GM12872 (cell line): ENCODE measurements at regions not wholly inside any gene's neighbourhood (a gene's known extent, or its start where the extent isn't known, plus 50 kb on each side); places are given as distances from the start of the nearest gene placed in this dataset.

Experiments
- TF ChIP-seq, protein P1 (sequence below): IDR thresholded peaks from 3 replicates; pipeline ENCODE4 v1.5.1; 2011; ENCODE audit warnings: low read depth, mild to moderate bottlenecking, low read length, moderate library complexity; ENCODE audit not compliant: insufficient read depth

DNA sequence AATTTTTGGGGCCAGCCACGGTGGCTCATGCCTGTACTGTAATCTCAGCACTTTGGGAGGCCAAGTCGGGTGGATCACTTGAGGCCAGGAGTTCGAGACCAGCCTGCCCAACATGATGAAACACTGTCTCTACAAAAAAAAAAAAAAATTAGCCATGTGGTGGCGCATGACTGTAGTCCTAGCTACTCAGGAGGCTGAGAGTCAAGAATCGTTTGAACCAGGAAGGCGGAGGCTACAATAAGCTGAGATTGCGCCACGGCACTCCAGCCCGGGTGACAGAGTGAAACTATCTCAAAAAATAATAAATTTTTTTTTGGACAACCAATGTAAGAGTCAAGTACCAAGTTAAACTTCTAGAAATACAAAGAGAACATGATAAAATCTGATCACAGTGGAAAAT is 164.6 kb downstream of the AVL9 start:
- TF ChIP-seq, protein P1, sequence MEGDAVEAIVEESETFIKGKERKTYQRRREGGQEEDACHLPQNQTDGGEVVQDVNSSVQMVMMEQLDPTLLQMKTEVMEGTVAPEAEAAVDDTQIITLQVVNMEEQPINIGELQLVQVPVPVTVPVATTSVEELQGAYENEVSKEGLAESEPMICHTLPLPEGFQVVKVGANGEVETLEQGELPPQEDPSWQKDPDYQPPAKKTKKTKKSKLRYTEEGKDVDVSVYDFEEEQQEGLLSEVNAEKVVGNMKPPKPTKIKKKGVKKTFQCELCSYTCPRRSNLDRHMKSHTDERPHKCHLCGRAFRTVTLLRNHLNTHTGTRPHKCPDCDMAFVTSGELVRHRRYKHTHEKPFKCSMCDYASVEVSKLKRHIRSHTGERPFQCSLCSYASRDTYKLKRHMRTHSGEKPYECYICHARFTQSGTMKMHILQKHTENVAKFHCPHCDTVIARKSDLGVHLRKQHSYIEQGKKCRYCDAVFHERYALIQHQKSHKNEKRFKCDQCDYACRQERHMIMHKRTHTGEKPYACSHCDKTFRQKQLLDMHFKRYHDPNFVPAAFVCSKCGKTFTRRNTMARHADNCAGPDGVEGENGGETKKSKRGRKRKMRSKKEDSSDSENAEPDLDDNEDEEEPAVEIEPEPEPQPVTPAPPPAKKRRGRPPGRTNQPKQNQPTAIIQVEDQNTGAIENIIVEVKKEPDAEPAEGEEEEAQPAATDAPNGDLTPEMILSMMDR, result no peak

DNA sequence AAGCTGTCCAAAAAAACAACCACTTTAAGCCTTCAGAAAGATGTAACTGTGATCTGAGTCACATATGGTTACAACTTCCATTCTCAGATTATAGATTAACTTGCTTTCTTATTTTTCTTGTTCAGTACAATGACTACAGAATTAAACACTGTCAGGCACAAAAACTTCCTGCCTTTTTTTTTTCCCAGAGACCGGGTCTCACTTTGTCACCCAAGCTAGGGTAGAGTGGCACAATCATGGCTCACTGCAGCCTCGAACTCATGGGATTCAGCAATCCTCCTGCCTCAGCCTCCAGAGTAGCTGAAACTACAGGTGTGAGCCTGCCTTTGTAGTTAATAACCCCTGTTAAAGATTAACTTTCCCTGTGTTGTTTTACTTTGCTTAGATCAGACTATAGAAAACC is 163.2 kb downstream of the AVL9 start:
- TF ChIP-seq, protein P1, result no peak

DNA sequence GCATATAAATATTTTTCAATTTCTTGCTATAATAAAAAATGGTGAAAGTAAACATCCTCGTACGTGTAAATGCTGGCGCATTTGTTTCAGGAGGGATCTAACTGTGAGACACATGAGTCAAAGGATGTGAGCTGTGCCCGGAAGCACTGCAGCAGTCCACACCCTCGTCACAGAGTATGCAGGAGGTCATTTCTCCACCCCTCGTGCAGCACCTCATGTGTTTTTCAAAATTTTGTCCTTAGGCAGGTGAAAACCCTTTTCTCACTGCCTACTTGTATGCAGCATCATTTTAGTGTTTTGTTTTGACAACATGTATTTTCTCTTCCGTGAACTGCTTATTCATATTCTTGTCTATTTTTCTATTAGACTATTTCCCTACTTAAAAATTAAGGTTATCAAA is 162.7 kb downstream of the AVL9 start:
- TF ChIP-seq, protein P1, result no peak

DNA sequence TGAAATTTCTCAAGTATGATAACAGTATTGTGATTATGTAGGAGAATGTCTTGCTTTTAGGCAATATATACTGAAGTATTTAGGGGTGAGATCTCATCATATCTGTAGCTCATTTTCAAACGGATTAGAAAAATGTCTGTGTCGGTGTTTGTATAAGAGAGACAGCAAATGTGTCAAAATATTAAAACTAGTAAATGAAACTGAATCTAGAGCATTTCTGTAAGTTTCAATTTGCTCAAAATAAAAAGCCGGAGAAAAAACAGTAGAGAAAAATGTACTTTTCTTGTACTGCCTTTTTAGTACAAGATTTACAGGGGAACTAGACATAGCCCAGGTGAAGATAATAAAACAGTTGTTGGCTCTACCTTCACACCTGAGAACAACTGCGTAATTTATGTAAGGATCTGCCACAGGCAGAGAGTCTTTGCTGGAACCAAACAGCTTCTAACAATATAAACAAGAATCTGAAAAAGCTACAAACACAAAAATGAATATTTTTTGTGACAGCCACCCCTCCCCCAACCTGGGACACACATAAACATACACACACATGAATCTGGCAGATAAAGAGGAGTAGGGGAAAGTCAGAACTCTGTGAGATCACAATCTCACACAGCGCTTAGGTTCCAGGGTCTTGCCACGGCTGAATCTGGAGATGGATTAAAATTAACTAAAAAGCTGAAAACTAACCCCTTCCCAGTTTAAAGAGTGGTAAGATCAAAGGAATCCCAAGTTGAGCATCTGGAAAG is 153.3 kb downstream of the AVL9 start:
- TF ChIP-seq, protein P1, result no peak

DNA sequence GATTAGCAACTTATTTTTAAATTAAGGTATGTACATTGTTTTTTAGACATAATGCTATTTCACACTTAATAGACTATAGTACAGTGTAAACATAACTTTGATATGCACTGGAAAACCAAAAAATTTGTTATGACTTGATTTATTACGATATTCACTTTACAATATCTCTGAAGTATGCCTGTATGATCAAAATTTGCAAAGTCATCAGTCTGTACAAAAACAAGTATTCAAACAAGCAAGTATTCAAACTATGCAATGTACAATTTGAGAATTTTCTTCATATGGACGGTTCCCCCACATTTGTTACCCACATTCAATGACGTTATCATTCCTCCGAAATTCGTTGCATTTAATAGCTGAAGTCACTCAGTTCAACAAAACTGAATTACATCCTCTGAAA is 147.9 kb downstream of the AVL9 start:
- TF ChIP-seq, protein P1, result no peak

DNA sequence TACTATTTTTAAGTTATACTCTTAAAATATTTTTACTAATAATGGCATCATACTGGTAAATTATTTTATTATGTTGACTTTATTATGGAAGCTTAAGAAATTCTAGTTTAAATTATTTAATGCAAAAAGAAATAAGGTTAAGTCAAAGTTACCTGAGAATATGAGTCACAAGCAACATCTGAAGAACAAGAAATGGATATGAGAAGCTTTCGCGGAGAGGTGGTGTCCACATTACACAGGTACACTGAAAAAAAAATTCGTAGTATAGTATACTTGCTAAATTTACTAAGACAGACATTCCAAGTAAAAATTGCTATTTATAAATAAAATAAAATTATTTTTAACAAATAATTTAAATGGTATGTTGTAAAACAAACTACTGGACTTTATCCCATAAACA is 143.8 kb downstream of the AVL9 start:
- TF ChIP-seq, protein P1, result no peak
